ENCODE measurements at regions not wholly inside any gene's neighbourhood (a gene's known extent, or its start where the extent isn't known, plus 50 kb on each side); places are given as distances from the start of the nearest gene placed in this dataset.

DNA sequence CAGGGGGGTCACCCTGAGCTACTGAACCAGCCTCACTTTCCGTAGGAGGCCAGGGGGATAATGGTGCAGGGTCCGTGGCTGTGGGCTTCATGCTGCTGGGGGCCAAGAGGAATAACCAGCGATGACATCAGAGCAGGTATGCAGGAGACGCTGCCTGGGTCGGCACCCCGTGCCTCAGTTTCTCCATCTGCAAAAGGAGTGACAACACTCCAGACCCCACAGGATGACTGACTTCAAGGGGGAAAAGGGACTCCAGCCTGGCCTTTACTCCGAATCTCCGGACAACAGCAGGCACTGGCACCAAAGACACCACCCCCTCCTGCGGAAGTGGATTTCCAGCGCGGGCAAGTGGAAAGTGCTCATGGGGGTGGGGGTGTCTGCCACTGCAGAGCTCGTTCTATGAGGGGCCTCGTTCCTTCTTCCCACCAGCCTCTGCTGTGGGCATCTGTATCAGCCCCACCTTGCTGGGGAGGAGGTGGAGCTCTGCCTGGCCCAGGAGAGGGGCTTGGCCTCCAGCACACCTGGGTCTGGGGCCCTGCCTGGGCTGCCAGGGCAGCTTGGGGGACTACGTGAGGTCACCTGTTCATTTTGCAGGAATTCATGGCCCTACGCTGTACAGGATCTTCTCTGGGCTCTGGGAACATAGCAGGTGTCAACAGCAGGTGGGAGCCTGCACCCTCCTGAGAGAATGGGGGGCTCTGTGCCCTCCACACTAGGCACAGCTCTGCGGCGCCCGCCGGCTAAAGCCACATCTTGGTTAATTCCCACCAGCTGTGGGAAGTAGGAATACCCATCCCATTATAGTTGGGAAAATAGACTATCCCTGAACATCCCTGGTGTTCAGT is 216.6 kb upstream of the C14orf180 start:
- Histone ChIP-seq H3K27me3 (ENCODE audit: control insufficient read depth, insufficient read depth, low read length) (no peaks in the 10 kb centered on the region), H3K9ac (ENCODE audit: low read length in 3 of 3) (no peak overlapping the region), H3K4me3 (ENCODE audit: low read length in 3 of 3) (no peak overlapping the region), H3K4me1 (ENCODE audit: control insufficient read depth in 2 of 3, insufficient read depth in 2 of 3, low read depth in 1 of 3, low read length in 3 of 3) (no peaks in the 10 kb centered on the region), H3K36me3 (ENCODE audit: control insufficient read depth in 2 of 3, insufficient read depth in 3 of 3, low read length in 3 of 3) (no peaks in the 10 kb centered on the region), H3K9me3 (ENCODE audit: control insufficient read depth in 2 of 3, insufficient read depth in 1 of 3, low read length in 3 of 3) (no peaks in the 10 kb centered on the region), H3K27ac (ENCODE audit: low read depth in 2 of 2, low read length in 2 of 2) (no peak overlapping the region)
- FAIRE-seq, result no peak
- intact Hi-C loops (cut with DNase I), result no loop called here
- DNase-seq, result peak in 2 of 5 donors; percentile 30 to 51
- TF ChIP-seq, protein P1, sequence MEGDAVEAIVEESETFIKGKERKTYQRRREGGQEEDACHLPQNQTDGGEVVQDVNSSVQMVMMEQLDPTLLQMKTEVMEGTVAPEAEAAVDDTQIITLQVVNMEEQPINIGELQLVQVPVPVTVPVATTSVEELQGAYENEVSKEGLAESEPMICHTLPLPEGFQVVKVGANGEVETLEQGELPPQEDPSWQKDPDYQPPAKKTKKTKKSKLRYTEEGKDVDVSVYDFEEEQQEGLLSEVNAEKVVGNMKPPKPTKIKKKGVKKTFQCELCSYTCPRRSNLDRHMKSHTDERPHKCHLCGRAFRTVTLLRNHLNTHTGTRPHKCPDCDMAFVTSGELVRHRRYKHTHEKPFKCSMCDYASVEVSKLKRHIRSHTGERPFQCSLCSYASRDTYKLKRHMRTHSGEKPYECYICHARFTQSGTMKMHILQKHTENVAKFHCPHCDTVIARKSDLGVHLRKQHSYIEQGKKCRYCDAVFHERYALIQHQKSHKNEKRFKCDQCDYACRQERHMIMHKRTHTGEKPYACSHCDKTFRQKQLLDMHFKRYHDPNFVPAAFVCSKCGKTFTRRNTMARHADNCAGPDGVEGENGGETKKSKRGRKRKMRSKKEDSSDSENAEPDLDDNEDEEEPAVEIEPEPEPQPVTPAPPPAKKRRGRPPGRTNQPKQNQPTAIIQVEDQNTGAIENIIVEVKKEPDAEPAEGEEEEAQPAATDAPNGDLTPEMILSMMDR (IDR thresholded peaks at IDR 0.05; ENCODE audit: borderline replicate concordance, extremely low read depth, insufficient read depth), result no peak

GRCh38 chr14:104363891-104364760 is 215.4 kb upstream of the C14orf180 start:
- FAIRE-seq (no peak), DNase-seq (peak in 2 of 5 donors; percentile 30 to 55)
- Histone ChIP-seq H3K9ac (ENCODE audit: low read length in 3 of 3) (no peak overlapping the region), H3K4me3 (ENCODE audit: low read length in 3 of 3) (no peak overlapping the region), H3K4me1 (ENCODE audit: control insufficient read depth in 2 of 3, insufficient read depth in 2 of 3, low read depth in 1 of 3, low read length in 3 of 3) (no peaks in the 10 kb centered on the region), H3K9me3 (ENCODE audit: control insufficient read depth in 2 of 3, insufficient read depth in 1 of 3, low read length in 3 of 3) (no peaks in the 10 kb centered on the region), H3K27me3 (ENCODE audit: control insufficient read depth, insufficient read depth, low read length) (no peaks in the 10 kb centered on the region), H3K36me3 (ENCODE audit: control insufficient read depth in 2 of 3, insufficient read depth in 3 of 3, low read length in 3 of 3) (no peaks in the 10 kb centered on the region), H3K27ac (ENCODE audit: low read depth in 2 of 2, low read length in 2 of 2) (no peak overlapping the region)
- TF ChIP-seq, protein P1 (IDR thresholded peaks at IDR 0.05; ENCODE audit: borderline replicate concordance, extremely low read depth, insufficient read depth), result no peak
- intact Hi-C loops (cut with DNase I), result no loop called here

DNA sequence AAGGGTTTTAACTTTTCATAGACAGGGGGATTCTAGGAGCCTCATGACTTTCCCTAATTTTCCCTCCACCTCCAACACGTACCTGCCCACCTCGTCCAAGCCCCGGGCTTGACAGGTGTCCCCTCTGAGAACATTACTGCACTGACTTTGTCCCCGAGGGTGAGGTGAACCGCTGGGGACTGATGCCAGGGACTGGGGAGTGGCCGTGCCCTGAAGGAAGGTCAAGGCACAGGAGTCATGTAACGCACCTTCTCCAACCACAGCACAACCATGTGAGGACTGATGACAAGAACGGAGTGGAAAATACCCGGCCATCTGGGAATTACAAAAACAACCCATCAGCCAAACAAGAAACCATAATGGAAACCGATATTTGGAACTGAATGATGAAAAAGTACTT is 214.7 kb upstream of the C14orf180 start:
- Histone ChIP-seq H3K4me3 (ENCODE audit: low read length in 3 of 3) (no peak overlapping the region), H3K27me3 (ENCODE audit: control insufficient read depth, insufficient read depth, low read length) (peaks cover 2% of the 10 kb centered on the region), H3K4me1 (ENCODE audit: control insufficient read depth in 2 of 3, insufficient read depth in 2 of 3, low read depth in 1 of 3, low read length in 3 of 3) (no peaks in the 10 kb centered on the region), H3K9ac (ENCODE audit: low read length in 3 of 3) (no peak overlapping the region), H3K9me3 (ENCODE audit: control insufficient read depth in 2 of 3, insufficient read depth in 1 of 3, low read length in 3 of 3) (no peaks in the 10 kb centered on the region), H3K27ac (ENCODE audit: low read depth in 2 of 2, low read length in 2 of 2) (no peak overlapping the region), H3K36me3 (ENCODE audit: control insufficient read depth in 2 of 3, insufficient read depth in 3 of 3, low read length in 3 of 3) (no peaks in the 10 kb centered on the region)
- TF ChIP-seq, protein P1 (IDR thresholded peaks at IDR 0.05; ENCODE audit: borderline replicate concordance, extremely low read depth, insufficient read depth), result no peak
- DNase-seq, result peak in 2 of 5 donors; percentile 11 to 13
- intact Hi-C loops (cut with DNase I), result no loop called here
- no peak for FAIRE-seq
